Myocyte (in vitro differentiated cells): ENCODE measurements at regions not wholly inside any gene's neighbourhood (a gene's known extent, or its start where the extent isn't known, plus 50 kb on each side); places are given as distances from the start of the nearest gene placed in this dataset.
"Not testable (repeated sequence)": the region's sequence is repeated elsewhere in the genome, so short reads cannot be mapped to it uniquely, and the experiment has no call there.

Source experiments
- DNase-seq: peaks from one replicate; pipeline ENCODE4 v3.0.0-alpha.2; 2012; ENCODE audit warnings: low read depth

- DNase-seq, result no peak
These were observed 849.2 kb upstream of the LRFN5 start for GRCh38 chr14:40757376-40757950.

DNA sequence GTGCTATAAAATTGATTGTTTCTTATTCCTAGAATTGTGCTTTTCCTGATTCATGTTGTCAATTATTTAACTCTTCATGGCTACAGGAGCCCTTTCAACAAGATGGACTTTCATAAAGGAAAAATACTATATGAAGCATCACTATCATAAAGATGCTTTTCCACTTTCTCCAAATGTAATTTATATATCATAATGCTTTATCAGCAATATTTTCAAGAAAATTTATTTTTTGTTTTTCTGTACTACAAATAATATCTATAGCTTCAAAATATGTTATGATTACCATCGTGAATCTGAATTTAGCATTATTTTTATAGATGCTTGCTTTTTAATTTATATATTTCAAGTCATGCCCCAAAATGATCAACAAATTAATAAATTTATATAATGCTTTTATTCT is 873.5 kb upstream of the LRFN5 start:
- DNase-seq, result no peak

GRCh38 chr14:40727107-40727506 is 879.6 kb upstream of the LRFN5 start:
- DNase-seq, result no peak

DNA sequence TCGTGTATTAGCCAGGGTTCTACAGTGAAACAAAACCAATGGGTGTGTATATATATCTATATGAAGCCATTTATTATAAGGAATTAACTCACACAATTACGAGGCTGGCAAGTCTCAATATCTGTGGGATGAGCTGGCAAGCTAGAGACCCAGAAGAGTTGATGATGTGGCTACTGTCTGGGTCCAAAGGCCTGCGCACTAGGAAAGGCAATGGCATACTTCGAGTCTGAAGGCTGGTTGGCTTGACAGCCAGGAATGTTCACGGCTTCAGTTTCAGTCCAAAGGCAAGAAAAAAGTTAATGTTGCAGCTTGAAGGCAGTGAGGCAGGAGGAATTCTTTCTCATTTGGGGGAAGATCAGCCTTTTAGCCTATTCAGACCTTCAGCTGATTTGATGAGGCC is 893.3 kb upstream of the LRFN5 start:
- DNase-seq, result no peak

GRCh38 chr14:40697231-40697630 is 909.4 kb upstream of the LRFN5 start:
- DNase-seq, result no peak

GRCh38 chr14:40694023-40694422 is 912.7 kb upstream of the LRFN5 start:
- no peak for DNase-seq

DNA sequence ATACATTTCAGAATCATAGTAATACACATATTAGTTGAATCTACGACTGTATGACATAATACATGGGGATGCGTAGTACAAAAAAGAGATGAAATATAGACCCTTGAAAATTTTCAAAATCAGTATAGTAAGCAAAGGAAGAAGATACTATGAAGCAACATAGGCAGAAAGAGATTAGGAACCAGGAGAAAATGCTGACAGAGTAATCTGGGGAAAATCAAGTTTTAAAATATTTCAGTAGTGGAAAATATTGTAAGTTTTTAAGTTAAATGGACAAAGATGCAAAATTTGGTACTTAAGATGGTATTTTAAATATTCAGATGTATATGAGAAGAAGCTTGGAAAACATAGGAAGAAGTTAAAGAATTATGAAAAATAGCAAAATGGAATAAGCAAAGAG is 915.6 kb upstream of the LRFN5 start:
- DNase-seq, result no peak

- no peak for DNase-seq
These were observed 920.9 kb upstream of the LRFN5 start for GRCh38 chr14:40685764-40686163.

DNA sequence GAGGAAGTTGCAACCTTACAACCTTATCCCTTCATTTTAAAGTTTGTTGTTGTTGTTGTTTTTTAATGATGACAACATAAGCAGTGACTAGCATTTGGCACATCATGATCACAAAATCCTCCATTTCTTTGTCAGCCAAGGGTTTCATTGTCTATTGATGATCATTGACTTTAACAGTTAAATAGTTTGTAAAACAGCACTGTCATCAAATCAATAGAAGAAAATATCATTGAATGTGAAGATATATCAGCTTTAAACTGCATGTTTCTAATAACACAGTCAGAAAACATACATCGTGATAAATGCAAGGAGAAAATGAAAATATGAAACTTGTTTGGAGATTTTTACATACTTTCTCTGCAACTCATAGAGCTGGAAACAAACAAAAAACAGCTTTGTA is 922.3 kb upstream of the LRFN5 start:
- no peak for DNase-seq

- DNase-seq, result no peak
These were observed 924.4 kb upstream of the LRFN5 start for GRCh38 chr14:40682131-40682913.

GRCh38 chr14:40679256-40679655 is 927.4 kb upstream of the LRFN5 start:
- no peak for DNase-seq

DNA sequence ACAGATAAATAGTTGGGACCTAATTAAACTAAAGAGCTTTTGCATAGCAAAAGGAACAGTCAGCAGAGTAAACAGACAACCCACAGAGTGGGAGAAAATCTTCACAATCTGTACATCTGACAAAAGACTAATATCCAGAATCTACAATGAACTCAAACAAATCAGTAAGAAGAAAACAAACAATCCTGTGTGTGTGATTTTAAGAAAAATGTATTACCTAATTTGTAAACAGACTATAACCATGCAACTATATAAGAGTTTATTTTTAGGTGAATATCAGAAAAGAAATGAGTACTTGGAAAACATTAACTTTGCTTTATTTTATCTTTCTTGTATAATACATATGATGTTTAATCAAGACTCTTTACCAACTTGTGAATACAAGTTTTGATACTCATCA is 929.5 kb upstream of the LRFN5 start:
- DNase-seq, result not testable (repeated sequence)

GRCh38 chr14:40674502-40674901 is 932.2 kb upstream of the LRFN5 start:
- no peak for DNase-seq

GRCh38 chr14:40656311-40656710 is 950.4 kb upstream of the LRFN5 start:
- no peak for DNase-seq

DNA sequence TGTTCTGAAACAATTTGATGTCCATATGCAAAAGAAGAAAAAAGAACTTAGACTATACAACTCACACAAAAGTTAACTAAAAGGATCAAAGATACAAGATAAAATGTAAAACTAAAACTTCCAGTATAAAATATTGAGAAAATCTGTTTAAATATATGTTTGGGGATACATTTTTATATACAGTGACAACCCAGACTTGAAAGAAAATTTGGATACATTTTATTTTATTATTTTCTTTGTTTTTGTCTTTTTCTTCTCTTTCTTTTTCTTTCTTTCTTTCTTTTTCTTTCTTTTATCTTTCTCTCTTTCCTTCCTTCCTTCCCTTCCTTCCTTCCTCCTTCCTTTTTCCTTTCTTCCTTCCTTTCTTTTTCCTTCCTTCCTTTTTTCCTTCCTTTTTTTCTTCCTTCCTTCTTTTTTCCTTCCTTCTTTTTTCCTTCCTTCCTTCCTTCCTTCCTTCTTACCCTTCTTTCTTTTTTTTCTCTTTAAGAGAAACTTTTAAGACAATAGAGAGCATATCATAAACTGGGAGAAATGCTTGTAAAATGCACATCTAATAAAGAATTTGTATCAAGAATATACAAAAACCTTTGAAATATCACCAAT is 954.5 kb upstream of the LRFN5 start:
- no peak for DNase-seq

DNA sequence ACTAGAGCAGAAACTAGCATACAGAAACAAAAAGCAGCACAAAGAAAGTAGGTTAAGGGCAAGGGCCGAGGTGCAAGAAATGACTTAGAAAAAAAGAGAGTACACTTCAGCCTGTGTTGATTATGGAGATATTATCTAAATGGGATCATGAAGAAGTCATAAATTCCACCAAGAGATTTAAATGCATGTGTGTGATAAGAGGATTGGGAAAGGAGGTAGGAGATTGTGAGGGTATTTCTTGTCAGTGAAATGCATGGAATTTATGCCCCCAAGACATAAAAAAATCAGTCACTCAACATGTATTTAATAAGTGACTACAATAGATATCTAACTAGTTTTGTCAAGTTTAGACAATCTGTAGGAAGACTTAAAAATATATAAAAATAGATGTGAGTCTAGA is 976.2 kb upstream of the LRFN5 start:
- DNase-seq, result no peak

DNA sequence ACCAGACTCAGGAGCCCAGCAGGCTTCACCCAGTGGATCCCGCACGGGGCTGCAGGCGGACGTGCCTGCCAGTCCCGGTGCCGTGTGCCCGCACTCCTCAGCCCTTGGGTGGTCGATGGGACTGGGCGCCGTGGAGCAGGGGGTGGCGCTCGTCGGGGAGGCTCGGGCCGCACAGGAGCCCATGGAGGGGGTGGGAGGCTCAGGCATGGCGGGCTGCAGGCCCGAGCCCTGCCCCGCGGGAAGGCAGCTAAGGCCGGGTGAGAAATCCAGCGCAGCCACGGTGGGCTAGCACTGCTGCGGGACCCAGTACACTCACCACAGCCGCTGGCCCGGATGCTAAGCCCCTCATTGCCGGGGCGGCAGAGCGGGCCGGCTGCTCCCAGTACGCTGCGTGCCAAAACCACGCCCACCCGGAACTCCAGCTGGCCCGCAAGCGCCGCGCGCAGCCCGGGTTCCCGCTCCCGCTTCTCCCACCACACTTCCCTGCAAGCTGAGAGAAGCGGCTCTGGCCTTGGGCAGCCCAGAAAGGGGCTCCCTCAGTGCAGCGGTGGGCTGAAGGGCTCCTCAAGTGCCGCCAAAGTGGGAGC is 977.0 kb upstream of the LRFN5 start:
- DNase-seq, result not testable (repeated sequence)

DNA sequence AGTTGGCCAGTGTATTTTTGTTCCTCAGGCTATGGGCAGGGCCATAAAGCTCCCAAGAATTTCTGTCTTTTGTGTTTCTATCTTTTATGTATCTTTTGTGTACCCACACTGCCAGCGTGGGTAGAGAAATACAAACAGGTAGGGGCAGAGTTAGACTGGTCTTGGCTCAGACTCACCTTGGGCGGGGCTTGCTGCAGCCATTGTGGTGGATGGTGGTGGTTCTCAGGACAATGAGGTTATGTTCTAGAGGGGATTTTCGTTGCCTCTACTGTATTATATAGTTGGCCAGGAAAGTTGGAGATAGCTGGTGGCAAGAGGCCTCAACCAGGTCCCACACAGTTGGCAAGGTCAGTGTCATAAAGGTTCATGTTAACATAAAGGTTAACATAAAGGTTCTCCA is 977.5 kb upstream of the LRFN5 start:
- no peak for DNase-seq

- DNase-seq, result no peak
These were observed 983.0 kb upstream of the LRFN5 start for GRCh38 chr14:40623643-40624042.

DNA sequence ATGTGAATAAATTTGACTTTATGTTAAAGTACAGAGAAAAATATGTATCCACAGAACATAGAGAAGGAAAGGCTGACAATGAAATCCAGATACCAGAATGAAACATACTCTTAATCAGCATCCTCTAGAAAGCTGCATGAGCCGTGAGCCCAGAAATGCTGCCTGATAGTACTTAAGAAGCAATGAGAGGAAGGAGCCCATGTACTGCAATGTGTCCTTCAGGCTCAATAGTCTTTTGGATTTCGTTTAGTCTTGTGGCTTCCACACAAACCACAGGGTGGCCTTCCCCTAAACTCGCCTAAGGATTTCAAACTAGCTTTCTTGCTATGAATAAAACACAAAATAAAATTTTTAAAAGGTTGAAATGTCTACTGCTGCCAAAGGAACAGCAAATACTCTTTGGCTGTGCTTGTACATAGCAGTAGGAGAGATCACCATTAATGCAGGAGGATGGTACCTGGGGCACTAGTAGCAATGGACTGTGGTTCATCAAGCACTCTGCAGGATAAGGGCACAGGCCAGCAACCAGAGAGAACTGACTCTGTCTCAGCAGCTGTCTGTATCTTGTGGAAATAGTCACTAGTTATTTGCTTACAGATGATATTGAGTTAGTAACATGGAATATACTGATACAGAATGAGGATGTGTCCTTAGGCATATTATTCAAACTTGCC is 988.3 kb upstream of the LRFN5 start:
- no peak for DNase-seq

- DNase-seq, result no peak
These were observed 990.1 kb upstream of the LRFN5 start for GRCh38 chr14:40616579-40616978.

- DNase-seq, result no peak
These were observed 1005.6 kb upstream of the LRFN5 start for GRCh38 chr14:40601063-40601462.
